ENCODE measurements at regions not wholly inside any gene's neighbourhood (a gene's known extent, or its start where the extent isn't known, plus 50 kb on each side); places are given as distances from the start of the nearest gene placed in this dataset.

DNA sequence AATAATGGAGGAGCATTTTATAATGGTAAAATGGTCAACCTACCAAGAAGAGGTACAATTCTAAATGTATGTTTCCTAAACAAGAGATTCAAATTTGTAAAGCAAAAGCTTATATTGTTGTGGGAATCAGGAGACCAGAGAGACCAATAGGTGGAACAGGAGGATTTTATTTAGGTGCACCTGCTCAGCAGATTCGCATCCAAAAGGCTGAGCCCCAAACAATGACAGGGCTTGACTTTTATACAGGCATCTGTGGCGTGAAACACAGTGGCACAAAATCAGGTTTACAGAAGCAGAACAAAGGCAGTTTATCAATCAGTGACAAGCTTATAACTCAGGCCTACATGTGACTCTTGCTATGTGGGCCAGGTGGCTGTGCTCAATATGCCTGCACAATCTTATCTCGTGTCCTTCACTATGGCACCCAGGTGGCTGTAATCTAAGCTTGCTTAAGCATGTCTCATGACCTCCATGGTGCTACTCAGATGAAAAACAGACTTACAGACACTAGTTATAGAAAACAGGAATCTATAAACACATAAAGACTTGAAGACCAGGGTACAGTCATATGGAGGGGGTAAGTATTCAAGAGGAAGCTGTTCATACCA lies 780.2 kb upstream of the CA10 start:
- Mint-ChIP-seq H3K4me1 (ENCODE audit: insufficient read depth, unreplicated experiment) (no peaks in the 10 kb centered on the region), H3K36me3 (ENCODE audit: insufficient read depth, unreplicated experiment) (no peaks in the 10 kb centered on the region), H3K4me3 (ENCODE audit: unreplicated experiment) (no peak overlapping the region), H3K27me3 (ENCODE audit: insufficient read depth, unreplicated experiment) (no peaks in the 10 kb centered on the region), H3K9me3 (ENCODE audit: unreplicated experiment) (peaks cover 9% of the 10 kb centered on the region), H3K27ac (ENCODE audit: low read depth, unreplicated experiment) (no peak overlapping the region)
- intact Hi-C loops (cut with micrococcal nuclease), result no loop called here
- POLR2A ChIA-PET, result no interaction called here
- BruUV-seq (replicated peaks), result no TSS peak
- no peak for TF ChIP-seq CTCF (IDR thresholded peaks at IDR 0.05; ENCODE audit: unreplicated experiment)
- CTCF ChIA-PET, result interaction anchor here (0.6 kb wide), 1 partner anchor 14 kb away, joined by 3 read pairs; no protein-coding TSS in a partner anchor
- DNase-seq (ENCODE audit: unreplicated experiment), result no peak

DNA sequence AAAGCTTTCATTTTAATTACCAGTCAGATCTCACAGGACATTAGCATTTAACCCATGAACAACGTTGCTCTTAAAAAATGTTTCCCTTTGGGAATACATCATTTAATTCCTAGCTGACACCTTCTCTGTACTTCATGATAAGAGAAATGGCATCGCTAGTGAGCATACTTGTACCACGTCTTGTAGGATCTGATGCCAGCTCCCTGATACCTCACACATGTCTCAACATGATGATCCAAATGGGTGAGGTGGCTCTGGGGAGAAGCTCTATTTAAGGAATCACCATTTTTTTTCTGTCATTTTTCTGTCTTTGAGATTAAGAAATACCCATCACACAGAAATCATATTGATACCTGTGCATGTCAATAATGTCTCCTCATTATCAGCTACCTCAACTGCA lies 772.1 kb upstream of the CA10 start:
- no peak for TF ChIP-seq CTCF (IDR thresholded peaks at IDR 0.05; ENCODE audit: unreplicated experiment)
- POLR2A ChIA-PET, result interaction anchor here (0.6 to 0.7 kb wide), 2 partner anchors 124 to 490 kb away, joined by 3 read pairs; no protein-coding TSS in a partner anchor
- no peak overlapping the region for H3K27ac Mint-ChIP-seq (ENCODE audit: low read depth, unreplicated experiment)

DNA sequence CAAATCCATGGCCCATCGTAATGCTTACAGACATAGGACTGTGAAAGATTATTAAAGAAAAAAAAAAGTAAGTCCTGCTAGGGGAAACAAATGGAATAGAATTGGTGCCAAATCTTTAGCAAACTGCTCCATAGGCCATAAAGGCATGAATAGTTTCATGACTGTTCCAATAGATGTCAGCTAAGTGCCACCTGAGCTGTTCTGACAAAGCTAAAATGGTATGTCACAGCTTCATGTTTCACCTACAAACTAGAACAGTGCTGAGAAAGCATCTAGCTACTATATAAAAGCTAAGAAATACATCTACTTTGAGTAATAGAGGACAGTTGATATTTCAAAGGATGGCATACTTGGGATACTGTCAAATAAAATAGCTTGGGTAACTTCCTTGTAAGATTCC lies 771.6 kb upstream of the CA10 start:
- BruUV-seq (replicated peaks), result no TSS peak
- no peak for DNase-seq (ENCODE audit: unreplicated experiment)
- H3K36me3 Mint-ChIP-seq (ENCODE audit: insufficient read depth, unreplicated experiment), result no peaks in the 10 kb centered on the region
- no peaks in the 10 kb centered on the region for H3K9me3 Mint-ChIP-seq (ENCODE audit: unreplicated experiment)
- H3K27ac Mint-ChIP-seq (ENCODE audit: low read depth, unreplicated experiment), result no peak overlapping the region
- TF ChIP-seq CTCF (IDR thresholded peaks at IDR 0.05; ENCODE audit: unreplicated experiment), result no peak
- peaks cover 12% of the 10 kb centered on the region for H3K27me3 Mint-ChIP-seq (ENCODE audit: insufficient read depth, unreplicated experiment)
- POLR2A ChIA-PET, result interaction anchor here (0.6 to 0.7 kb wide), 2 partner anchors 124 to 490 kb away, joined by 3 read pairs; no protein-coding TSS in a partner anchor
- CTCF ChIA-PET, result interaction anchor here (0.5 to 0.7 kb wide), 2 partner anchors 77 to 758 kb away, joined by 3 to 4 read pairs; no protein-coding TSS in a partner anchor
- no peaks in the 10 kb centered on the region for H3K4me1 Mint-ChIP-seq (ENCODE audit: insufficient read depth, unreplicated experiment)
- H3K4me3 Mint-ChIP-seq (ENCODE audit: unreplicated experiment), result no peak overlapping the region
- intact Hi-C loops (cut with micrococcal nuclease), result no loop called here

More for the DNA sequence above, 772.1 kb upstream of the CA10 start:
- CTCF ChIA-PET, result interaction anchor here (0.7 kb wide), 2 partner anchors 78 to 910 kb away, joined by 3 read pairs; no protein-coding TSS in a partner anchor
- H3K36me3 Mint-ChIP-seq (ENCODE audit: insufficient read depth, unreplicated experiment), result no peaks in the 10 kb centered on the region
- intact Hi-C loops (cut with micrococcal nuclease), result no loop called here
- DNase-seq (ENCODE audit: unreplicated experiment), result no peak
- H3K4me1 Mint-ChIP-seq (ENCODE audit: insufficient read depth, unreplicated experiment), result no peaks in the 10 kb centered on the region
- H3K9me3 Mint-ChIP-seq (ENCODE audit: unreplicated experiment), result no peaks in the 10 kb centered on the region
- H3K4me3 Mint-ChIP-seq (ENCODE audit: unreplicated experiment), result no peak overlapping the region
- no TSS peak for BruUV-seq (replicated peaks)
- H3K27me3 Mint-ChIP-seq (ENCODE audit: insufficient read depth, unreplicated experiment), result peaks cover 12% of the 10 kb centered on the region

GRCh38 chr17:52923658-52924057 lies 765.1 kb upstream of the CA10 start:
- no peak overlapping the region for H3K4me3 Mint-ChIP-seq (ENCODE audit: unreplicated experiment)
- ChIA-PET CTCF (no interaction called here), POLR2A (no interaction called here)
- no peak for DNase-seq (ENCODE audit: unreplicated experiment)
- no peaks in the 10 kb centered on the region for H3K36me3 Mint-ChIP-seq (ENCODE audit: insufficient read depth, unreplicated experiment)
- no TSS peak for BruUV-seq (replicated peaks)
- no peak for TF ChIP-seq CTCF (IDR thresholded peaks at IDR 0.05; ENCODE audit: unreplicated experiment)
- H3K9me3 Mint-ChIP-seq (ENCODE audit: unreplicated experiment), result peaks cover 8% of the 10 kb centered on the region
- peaks cover 12% of the 10 kb centered on the region for H3K27me3 Mint-ChIP-seq (ENCODE audit: insufficient read depth, unreplicated experiment)
- H3K27ac Mint-ChIP-seq (ENCODE audit: low read depth, unreplicated experiment), result no peak overlapping the region
- H3K4me1 Mint-ChIP-seq (ENCODE audit: insufficient read depth, unreplicated experiment), result no peaks in the 10 kb centered on the region
- intact Hi-C loops (cut with micrococcal nuclease), result no loop called here
